GM12878 (cell line): ENCODE measurements at regions not wholly inside any gene's neighbourhood (a gene's known extent, or its start where the extent isn't known, plus 50 kb on each side); places are given as distances from the start of the nearest gene placed in this dataset.

Experiments used
- CTCF ChIP-seq, 3 experiments: IDR thresholded peaks in 2 of 3; conservative IDR thresholded peaks in 1 of 3; 2 replicates each; pipeline ENCODE4 v1.5.1; 2011; ENCODE audit warnings: low read depth in 3 of 3, low read length in 3 of 3, mild to moderate bottlenecking in 3 of 3, control low read depth in 2 of 3, moderate library complexity in 2 of 3, inconsistent platforms in 1 of 3, mixed read lengths in 1 of 3; ENCODE audit not compliant: control insufficient read depth in 2 of 3, insufficient read depth in 1 of 3; ENCODE audit errors: extremely low read depth in 1 of 3
- MAX ChIP-seq: IDR thresholded peaks from 2 replicates; pipeline ENCODE4 v1.6.1; 2012; ENCODE audit warnings: low read depth, low read length, improper control_type of control experiment
- NRF1 ChIP-seq: conservative IDR thresholded peaks from 2 replicates; pipeline ENCODE4 v1.6.1; 2011; ENCODE audit warnings: mild to moderate bottlenecking, low read depth, low read length, improper control_type of control experiment
- POLR2A ChIP-seq: IDR thresholded peaks from 2 replicates; pipeline ENCODE4 v1.6.1; 2011; ENCODE audit warnings: low read depth, mild to moderate bottlenecking, low read length
- SMC3 ChIP-seq: IDR thresholded peaks from 2 replicates; pipeline ENCODE4 v1.6.1; 2011; ENCODE audit warnings: low read length, improper control_type of control experiment, borderline replicate concordance
- ZNF274 ChIP-seq: IDR thresholded peaks from one replicate; pipeline ENCODE4 v1.8.0; 2011; ENCODE audit not compliant: insufficient read length, insufficient read depth
- TF ChIP-seq, protein P1 (sequence below): IDR thresholded peaks from 2 replicates; pipeline ENCODE4 v1.6.1; 2012; ENCODE audit warnings: low read depth, low read length, improper control_type of control experiment

DNA sequence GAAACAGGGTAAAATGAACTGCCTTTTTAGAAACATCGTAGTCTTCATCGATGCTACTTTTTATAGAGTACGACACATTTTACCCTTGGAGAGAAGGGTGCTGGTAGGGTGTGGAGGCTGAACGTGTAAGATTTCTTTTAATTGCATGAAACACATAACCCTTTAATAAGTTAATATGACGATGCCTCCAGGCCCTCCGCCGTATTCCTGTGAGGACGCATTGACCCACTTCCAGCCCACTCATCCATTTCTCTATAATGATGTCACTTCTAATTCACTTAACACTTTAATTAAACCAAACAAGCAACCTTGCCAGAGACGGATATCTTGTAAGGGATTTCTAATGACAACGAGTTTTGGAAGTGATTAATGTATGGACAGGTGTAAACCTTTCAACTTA lies 158.7 kb downstream of the IRX2 start:
- TF ChIP-seq SMC3 (no peak), MAX (no peak), CTCF (IDR thresholded peaks at IDR 0.05 in 2 of 3, conservative IDR thresholded peaks at IDR 0.05 in 1 of 3; ENCODE audit: control insufficient read depth in 2 of 3, extremely low read depth in 1 of 3, insufficient read depth in 1 of 3, low read depth in 3 of 3, low read length in 3 of 3) (no peak), NRF1 (no peak), POLR2A (no peak), ZNF274 (no peak)
- TF ChIP-seq, protein P1, sequence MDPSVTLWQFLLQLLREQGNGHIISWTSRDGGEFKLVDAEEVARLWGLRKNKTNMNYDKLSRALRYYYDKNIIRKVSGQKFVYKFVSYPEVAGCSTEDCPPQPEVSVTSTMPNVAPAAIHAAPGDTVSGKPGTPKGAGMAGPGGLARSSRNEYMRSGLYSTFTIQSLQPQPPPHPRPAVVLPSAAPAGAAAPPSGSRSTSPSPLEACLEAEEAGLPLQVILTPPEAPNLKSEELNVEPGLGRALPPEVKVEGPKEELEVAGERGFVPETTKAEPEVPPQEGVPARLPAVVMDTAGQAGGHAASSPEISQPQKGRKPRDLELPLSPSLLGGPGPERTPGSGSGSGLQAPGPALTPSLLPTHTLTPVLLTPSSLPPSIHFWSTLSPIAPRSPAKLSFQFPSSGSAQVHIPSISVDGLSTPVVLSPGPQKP: no peak
